ENCODE measurements at regions not wholly inside any gene's neighbourhood (a gene's known extent, or its start where the extent isn't known, plus 50 kb on each side); places are given as distances from the start of the nearest gene placed in this dataset.
"Not testable (repeated sequence)": the region's sequence is repeated elsewhere in the genome, so short reads cannot be mapped to it uniquely, and the experiment has no call there.

- DNase-seq (ENCODE audit: low read depth): no peak
These were observed 372.0 kb upstream of the NDST4 start for GRCh38 chr4:115485402-115485801.

DNA sequence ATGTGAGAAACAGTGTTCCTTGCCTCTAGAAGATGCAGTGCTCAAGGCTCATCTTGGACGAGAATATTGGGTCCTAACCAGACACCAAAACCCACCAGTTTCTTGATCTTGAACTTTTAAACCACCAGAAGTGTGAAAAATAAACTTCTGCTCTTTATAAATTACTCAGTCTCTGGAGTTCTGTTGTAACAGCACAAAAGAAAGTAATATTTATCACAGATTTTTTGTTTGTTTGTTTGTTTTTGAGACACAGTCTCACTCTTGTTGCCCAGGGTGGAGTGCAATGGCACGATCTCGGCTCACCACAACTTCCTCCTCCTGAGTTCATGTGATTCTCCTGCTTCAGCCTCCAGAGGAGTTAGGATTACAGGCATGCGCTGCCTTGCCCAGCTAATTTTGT is 371.1 kb upstream of the NDST4 start:
- no peak for DNase-seq (ENCODE audit: low read depth)

- DNase-seq (ENCODE audit: low read depth): no peak
These were observed 357.3 kb upstream of the NDST4 start for GRCh38 chr4:115470763-115471162.

GRCh38 chr4:115459301-115459700 is 345.9 kb upstream of the NDST4 start:
- DNase-seq (ENCODE audit: low read depth): not testable (repeated sequence)

DNA sequence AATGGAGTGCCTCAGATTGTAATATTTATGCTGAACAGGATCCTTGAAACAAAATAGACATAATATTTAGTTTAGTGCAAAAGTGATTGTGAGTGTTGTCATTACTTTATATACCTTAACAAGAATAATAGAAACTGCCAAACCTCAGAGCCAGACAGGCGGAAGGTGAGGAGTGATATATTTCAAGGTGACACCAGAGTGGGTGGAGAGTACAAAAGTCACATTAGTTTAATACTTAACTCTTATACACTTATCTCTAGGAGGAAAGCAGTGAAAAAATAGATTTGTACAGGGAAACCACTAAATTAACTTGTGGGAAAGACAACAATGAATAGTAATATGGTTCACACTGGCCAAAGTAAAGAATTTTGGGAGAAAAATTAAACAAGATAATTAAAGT is 342.8 kb upstream of the NDST4 start:
- DNase-seq (ENCODE audit: low read depth): no peak

DNA sequence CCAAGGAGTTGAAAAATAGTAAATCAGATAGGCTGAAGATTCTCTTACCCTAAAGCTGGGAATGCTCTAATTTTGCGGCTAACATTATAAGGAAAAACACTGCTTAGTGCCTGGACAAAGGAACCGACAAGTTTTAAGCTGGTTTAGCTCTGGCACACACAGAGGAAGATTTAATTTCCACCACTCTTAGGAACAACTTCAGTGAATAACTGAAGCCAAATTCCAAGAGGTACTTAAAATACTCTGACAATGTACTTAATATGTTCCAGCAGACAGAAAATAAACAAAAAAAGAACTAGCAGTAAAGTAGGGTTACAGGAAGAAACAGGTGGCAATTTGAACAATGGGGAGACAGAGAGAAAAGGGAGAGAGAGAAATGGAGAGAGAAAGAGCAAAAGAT is 340.8 kb upstream of the NDST4 start:
- DNase-seq (ENCODE audit: low read depth): no peak

DNA sequence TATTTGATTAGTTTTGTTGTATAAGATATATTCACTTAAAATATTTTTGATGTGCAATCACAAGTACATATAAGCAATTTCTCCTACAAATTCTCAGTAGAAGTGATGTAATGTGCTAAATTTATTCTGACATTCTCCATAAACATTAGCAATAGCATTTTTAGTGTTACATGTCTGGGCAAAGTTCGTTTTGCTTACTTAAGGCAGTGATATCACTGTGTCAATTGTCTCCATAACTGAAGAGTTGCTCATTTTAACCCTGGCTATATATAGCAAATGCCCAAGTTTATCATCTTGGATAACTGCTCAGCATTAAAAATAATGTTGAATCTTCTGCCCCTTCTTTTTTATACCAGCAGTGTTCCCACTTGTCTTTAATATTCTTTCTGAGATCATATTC is 340.0 kb upstream of the NDST4 start:
- DNase-seq (ENCODE audit: low read depth): no peak

GRCh38 chr4:115452229-115452628 is 338.8 kb upstream of the NDST4 start:
- not testable (repeated sequence) for DNase-seq (ENCODE audit: low read depth)

- DNase-seq (ENCODE audit: low read depth): no peak
These were observed 324.3 kb upstream of the NDST4 start for GRCh38 chr4:115437739-115438138.

DNA sequence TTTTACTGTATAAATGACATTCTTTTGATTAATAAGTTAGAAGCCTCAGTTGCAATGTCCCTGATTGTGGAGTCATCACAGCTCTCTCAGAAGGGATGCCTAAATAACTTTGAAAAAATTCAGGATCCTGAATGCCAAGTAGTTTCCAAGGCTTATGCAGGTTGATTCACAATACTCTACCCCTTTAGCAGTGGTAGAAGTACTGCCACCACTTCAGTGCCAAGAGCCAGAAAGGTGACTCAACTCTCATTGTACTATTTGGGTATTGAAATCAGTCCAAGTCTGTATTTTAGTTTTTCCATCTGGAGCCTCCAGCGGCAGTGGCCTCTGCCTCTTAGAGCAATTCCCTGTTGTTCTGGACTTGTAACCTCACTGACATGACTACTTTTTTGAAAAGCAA is 320.1 kb upstream of the NDST4 start:
- DNase-seq (ENCODE audit: low read depth): peak; percentile 65

GRCh38 chr4:115430024-115430423 is 316.6 kb upstream of the NDST4 start:
- DNase-seq (ENCODE audit: low read depth): no peak

GRCh38 chr4:115428455-115428854 is 315.0 kb upstream of the NDST4 start:
- no peak for DNase-seq (ENCODE audit: low read depth)

GRCh38 chr4:115424852-115425251 is 311.4 kb upstream of the NDST4 start:
- DNase-seq (ENCODE audit: low read depth): peak; percentile 37

- no peak for DNase-seq (ENCODE audit: low read depth)
These were observed 305.4 kb upstream of the NDST4 start for GRCh38 chr4:115418635-115419396.

GRCh38 chr4:115396034-115396433 is 282.6 kb upstream of the NDST4 start:
- DNase-seq (ENCODE audit: low read depth): no peak

DNA sequence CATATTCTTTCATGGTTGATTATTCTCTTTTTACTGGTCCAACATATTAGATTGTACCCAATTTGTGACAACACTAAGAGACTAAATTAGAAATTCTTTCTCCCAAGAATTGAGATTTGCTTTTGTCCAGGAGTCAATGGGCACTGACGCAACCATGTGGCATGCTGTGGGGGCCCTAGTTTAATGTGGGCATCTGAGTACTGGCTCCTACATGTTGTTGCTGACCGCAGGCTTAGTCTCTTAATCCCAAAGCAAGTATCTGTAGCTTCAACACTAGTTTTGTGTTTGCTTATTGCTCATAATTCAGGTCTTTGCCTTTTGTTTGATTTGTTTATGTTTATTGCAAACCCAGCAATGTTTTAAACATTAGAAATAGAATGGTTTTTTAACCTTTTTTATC is 263.4 kb upstream of the NDST4 start:
- no peak for DNase-seq (ENCODE audit: low read depth)

GRCh38 chr4:115374621-115375020 is 261.2 kb upstream of the NDST4 start:
- no peak for DNase-seq (ENCODE audit: low read depth)

DNA sequence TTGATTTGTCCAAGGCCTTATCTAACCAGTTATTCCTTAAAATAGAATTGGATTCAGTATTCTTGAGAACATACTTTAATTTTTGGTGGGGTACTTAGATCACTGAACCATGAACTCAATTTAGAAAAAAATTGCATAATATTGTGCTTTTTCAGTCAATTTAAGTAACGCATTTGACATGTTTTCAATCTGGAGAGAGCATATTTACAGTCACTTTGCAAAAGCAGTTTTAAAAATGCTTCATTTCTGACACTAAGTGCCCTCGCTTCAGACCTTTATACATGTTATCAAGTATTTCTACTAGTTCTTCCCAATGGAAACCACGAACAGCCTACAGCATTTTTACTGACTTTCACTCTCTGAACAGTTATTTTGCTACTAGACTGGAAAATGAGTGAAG is 257.1 kb upstream of the NDST4 start:
- DNase-seq (ENCODE audit: low read depth): no peak

DNA sequence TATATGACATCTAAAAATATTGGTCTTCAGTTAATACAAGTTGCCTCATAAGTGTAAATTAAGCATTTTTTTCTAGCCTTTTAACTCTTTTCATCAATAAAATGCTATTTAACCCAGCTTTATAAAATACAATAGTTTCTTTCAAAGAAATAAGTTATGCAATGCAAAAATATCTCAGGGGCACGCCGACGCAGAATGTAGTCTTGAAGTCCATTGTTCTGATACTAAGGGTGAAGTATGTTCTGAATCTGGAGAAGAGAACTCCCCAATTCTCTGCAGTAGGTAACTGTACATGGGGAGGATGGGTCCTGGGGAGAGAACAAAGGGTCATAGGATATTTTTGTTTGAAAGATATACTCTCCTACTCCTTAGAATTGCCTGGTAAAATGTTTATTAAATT is 256.6 kb upstream of the NDST4 start:
- DNase-seq (ENCODE audit: low read depth): no peak

DNA sequence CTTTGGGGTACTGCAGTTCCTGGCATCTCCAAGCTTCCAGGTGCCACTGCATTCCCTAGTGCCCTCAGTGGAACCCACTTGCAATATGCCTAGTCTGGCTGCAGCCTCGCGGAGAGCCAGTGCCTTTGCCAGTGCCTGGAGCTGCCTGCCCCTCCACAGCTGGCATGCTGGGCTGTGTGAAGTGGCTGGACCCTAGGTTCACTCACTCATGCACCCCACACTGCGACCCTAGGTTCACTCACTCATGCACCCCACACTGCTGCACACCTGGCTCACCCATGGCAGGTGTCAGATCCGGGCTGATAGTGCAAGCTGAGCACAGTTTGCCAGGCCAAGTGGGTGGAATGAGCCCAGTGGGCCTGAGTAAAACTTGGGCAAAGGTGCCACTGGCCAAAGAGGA is 253.0 kb upstream of the NDST4 start:
- DNase-seq (ENCODE audit: low read depth): no peak

DNA sequence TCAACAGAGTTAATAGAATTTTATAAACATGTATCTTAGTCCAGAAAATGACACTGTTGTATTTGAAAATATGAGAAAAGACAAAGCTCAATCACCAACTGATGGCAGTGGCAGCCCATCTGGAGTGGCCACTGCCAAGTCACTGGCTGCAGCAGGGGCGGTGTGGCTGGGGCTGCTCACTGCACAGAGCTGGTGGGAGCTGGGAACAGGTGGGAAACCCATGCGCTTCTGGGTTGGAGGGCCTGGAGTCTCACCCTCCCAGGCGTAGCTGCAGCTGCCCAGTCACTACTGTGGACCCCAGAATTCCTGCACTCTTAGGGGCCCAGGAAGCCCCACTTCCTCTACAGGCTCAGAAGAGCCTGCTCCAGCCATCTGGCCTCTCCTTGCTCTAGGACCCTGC is 251.8 kb upstream of the NDST4 start:
- no peak for DNase-seq (ENCODE audit: low read depth)

GRCh38 chr4:115361781-115362180 is 248.4 kb upstream of the NDST4 start:
- no peak for DNase-seq (ENCODE audit: low read depth)

- DNase-seq (ENCODE audit: low read depth): peak; percentile 9
These were observed 247.0 kb upstream of the NDST4 start for GRCh38 chr4:115360431-115360830.

DNA sequence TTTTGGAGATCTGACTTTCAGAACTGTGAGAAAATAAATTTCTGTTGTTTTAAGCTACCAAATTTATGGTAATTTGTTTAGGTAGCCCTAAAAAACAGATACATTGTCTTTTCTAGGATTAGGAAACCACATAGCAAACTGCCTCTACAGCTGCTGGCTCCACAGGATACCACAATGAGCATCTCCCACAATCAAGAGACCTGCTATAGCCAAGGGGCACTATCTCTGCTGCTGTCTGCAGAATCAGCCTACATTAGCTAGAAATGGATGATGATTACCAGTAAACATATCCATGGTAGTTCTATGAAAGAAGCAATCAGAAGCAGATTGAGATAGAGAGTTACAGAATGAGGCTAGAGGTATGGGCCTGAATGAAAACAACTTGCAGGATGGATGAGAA is 244.4 kb upstream of the NDST4 start:
- no peak for DNase-seq (ENCODE audit: low read depth)
